CD4-positive, alpha-beta T cell (primary cell): ENCODE measurements at regions not wholly inside any gene's neighbourhood (a gene's known extent, or its start where the extent isn't known, plus 50 kb on each side); places are given as distances from the start of the nearest gene placed in this dataset.

Experiments
- ATAC-seq: fragments of 200-7000 bp; cut with Tn5 transposase; one replicate; pipeline ENCODE4 v1.10.0; 2022; ENCODE audit warnings: mild to moderate bottlenecking; ENCODE audit not compliant: poor library complexity
- CTCF ChIA-PET: fragments of 350-600 bp; sonication (Branson Sonifier 250); formaldehyde crosslinking; loops from one replicate; lab custom pipeline; 2021; ENCODE audit warnings: antibody characterized with exemption, inconsistent platforms; lab: Charles Lee
- POLR2A ChIA-PET: fragments of 350-600 bp; sonication (Branson Sonifier 250); formaldehyde crosslinking; loops from one replicate; lab custom pipeline; 2021; ENCODE audit warnings: antibody characterized with exemption, inconsistent platforms; lab: Charles Lee
- DNase-seq, 14 experiments: peaks; one replicate each; pipeline ENCODE4 v3.0.0-alpha.2; 2013 to 2020; ENCODE audit warnings: mixed read lengths in 2 of 14
- H3K27ac ChIP-seq, 2 donors: one replicate each; pipeline versions ENCODE4 v1.5.1 to v1.7.0; 2013; ENCODE audit warnings: low read length in 2 of 2, low read depth in 1 of 2, mild to moderate bottlenecking in 1 of 2
- H3K27me3 ChIP-seq, 2 experiments: 1 replicate in 1 of 2; 2 replicates in 1 of 2; pipeline versions ENCODE4 v1.6.1 to v1.7.0; 2013; ENCODE audit warnings: low read length in 2 of 2, control low read depth in 1 of 2, mild to moderate bottlenecking in 1 of 2, moderate library complexity in 1 of 2; ENCODE audit not compliant: insufficient read depth in 2 of 2, control insufficient read depth in 1 of 2
- H3K36me3 ChIP-seq: one replicate; pipeline ENCODE4 v1.6.1; 2013; ENCODE audit warnings: low read length, control low read depth; ENCODE audit not compliant: insufficient read depth
- H3K4me1 ChIP-seq: one replicate; pipeline ENCODE4 v1.6.1; 2013; ENCODE audit warnings: low read length, control low read depth; ENCODE audit not compliant: insufficient read depth
- H3K4me3 ChIP-seq: one replicate; pipeline ENCODE4 v1.5.1; 2013; ENCODE audit warnings: mild to moderate bottlenecking, low read length, moderate library complexity
- H3K9me3 ChIP-seq, 2 experiments: 1 replicate in 1 of 2; 2 replicates in 1 of 2; pipeline versions ENCODE4 v1.6.1 to v1.7.0; 2013; ENCODE audit warnings: low read length in 2 of 2, mild to moderate bottlenecking in 2 of 2, control low read depth in 1 of 2, moderate library complexity in 1 of 2; ENCODE audit not compliant: control insufficient read depth in 1 of 2, insufficient read depth in 1 of 2
- H3K27ac Mint-ChIP-seq: one replicate; pipeline ENCODE4 v1.8.0; 2020; ENCODE audit warnings: mixed read lengths
- H3K27me3 Mint-ChIP-seq: one replicate; pipeline ENCODE4 v1.8.0; 2021; ENCODE audit warnings: mixed read lengths
- H3K36me3 Mint-ChIP-seq: one replicate; pipeline ENCODE4 v1.8.0; 2021; ENCODE audit warnings: low read depth, mixed read lengths
- H3K4me1 Mint-ChIP-seq: one replicate; pipeline ENCODE4 v1.8.0; 2021; ENCODE audit warnings: low read depth, mixed read lengths
- H3K4me3 Mint-ChIP-seq: one replicate; pipeline ENCODE4 v1.8.0; 2020; ENCODE audit warnings: mild to moderate bottlenecking, mixed read lengths
- H3K9me3 Mint-ChIP-seq: one replicate; pipeline ENCODE4 v1.8.0; 2020; ENCODE audit warnings: mixed read lengths
- intact Hi-C, 2 experiments: fragments of 100-400 bp; cut with DNase I in 1 of 2; cut with micrococcal nuclease in 1 of 2; formaldehyde crosslinking; loops; one replicate each; pipeline versions ENCODE4 v1.15.1 to v1.9.0; 2023 to 2025; cut with DNase I, micrococcal nuclease
- TF ChIP-seq, protein P1 (sequence below): fragments of 200-600 bp; IDR thresholded peaks from one replicate; pipeline ENCODE4 v1.8.0; 2022; ENCODE audit warnings: antibody characterized with exemption, mild to moderate bottlenecking

DNA sequence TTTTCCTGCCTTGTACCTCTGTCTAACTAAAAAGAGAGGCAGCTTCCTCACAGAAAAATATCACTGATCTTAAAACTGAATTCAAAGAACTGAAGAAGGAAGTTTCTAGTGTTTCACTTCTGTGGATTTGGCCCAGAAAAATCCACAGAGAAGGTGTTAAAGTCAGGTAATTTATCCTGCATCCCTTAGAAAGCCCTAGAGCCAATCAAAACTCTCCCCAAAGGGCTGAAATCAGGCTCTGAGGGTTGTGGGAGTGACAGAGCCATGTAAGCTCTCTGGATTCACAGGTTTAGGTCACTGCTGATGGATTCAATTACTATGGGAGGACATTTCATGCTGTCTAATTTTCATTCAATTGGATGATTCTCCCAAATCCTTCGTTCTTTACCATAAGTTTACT lies 152.3 kb downstream of the OR2B2 start:
- ChIA-PET CTCF (interaction anchor here (0.9 to 3.0 kb wide), 3 partner anchors 8 to 22 kb away, joined by 4 to 14 read pairs (median 7); no protein-coding TSS in a partner anchor), POLR2A (interaction anchor here (0.6 kb wide), 2 partner anchors 494 to 1078 kb away, joined by 3 read pairs; no protein-coding TSS in a partner anchor)
- no peak for ATAC-seq
- Mint-ChIP-seq H3K27me3 (no peaks in the 10 kb centered on the region), H3K9me3 (no peaks in the 10 kb centered on the region), H3K4me1 (peaks cover 40% of the 10 kb centered on the region), H3K36me3 (peaks cover 9% of the 10 kb centered on the region), H3K27ac (no peak overlapping the region), H3K4me3 (peak overlapping the region; percentile 94)
- DNase-seq: no peak
- TF ChIP-seq, protein P1, sequence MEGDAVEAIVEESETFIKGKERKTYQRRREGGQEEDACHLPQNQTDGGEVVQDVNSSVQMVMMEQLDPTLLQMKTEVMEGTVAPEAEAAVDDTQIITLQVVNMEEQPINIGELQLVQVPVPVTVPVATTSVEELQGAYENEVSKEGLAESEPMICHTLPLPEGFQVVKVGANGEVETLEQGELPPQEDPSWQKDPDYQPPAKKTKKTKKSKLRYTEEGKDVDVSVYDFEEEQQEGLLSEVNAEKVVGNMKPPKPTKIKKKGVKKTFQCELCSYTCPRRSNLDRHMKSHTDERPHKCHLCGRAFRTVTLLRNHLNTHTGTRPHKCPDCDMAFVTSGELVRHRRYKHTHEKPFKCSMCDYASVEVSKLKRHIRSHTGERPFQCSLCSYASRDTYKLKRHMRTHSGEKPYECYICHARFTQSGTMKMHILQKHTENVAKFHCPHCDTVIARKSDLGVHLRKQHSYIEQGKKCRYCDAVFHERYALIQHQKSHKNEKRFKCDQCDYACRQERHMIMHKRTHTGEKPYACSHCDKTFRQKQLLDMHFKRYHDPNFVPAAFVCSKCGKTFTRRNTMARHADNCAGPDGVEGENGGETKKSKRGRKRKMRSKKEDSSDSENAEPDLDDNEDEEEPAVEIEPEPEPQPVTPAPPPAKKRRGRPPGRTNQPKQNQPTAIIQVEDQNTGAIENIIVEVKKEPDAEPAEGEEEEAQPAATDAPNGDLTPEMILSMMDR: no peak
- intact Hi-C loops: loop anchor here in 1 of 2 experiments (5.0 to 10.0 kb wide), 4 partner anchors 45 to 687 kb away; a partner anchor contains a TSS
- Histone ChIP-seq H3K27me3 (no peaks in the 10 kb centered on the region), H3K9me3 (no peaks in the 10 kb centered on the region), H3K4me1 (peaks cover 14% of the 10 kb centered on the region), H3K36me3 (no peaks in the 10 kb centered on the region), H3K4me3 (no peak overlapping the region), H3K27ac (no peak overlapping the region)

DNA sequence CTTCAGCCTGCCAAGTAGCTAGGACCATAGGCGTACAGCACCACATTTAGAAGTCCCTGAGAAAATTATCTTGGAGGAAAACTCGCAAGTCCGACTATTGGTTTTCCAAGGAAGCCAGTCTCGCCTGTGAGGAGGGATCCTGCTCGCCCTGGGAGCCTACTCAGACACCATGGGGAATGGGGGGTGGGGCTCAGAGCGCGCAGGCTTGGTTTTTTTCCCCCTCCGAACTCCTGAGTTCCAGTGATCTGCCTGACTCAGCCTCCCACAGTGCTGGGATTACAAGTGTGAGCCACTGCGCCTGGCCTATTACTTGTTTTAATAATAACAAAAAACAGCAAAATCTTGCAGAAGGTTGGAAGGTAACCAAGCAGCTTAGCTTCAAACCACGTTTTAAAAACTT lies 153.7 kb downstream of the OR2B2 start:
- intact Hi-C loops: loop anchor here in 1 of 2 experiments (5.0 to 10.0 kb wide), 3 partner anchors 46 to 689 kb away; a partner anchor contains a TSS
- Histone ChIP-seq H3K9me3 (no peaks in the 10 kb centered on the region), H3K27me3 (no peaks in the 10 kb centered on the region), H3K4me1 (peaks cover 18% of the 10 kb centered on the region), H3K36me3 (no peaks in the 10 kb centered on the region), H3K27ac (no peak overlapping the region), H3K4me3 (no peak overlapping the region)
- Mint-ChIP-seq H3K27me3 (no peaks in the 10 kb centered on the region), H3K27ac (peak overlapping the region; percentile 86), H3K4me1 (peaks cover 50% of the 10 kb centered on the region), H3K4me3 (peak overlapping the region; percentile 88), H3K9me3 (no peaks in the 10 kb centered on the region), H3K36me3 (peaks cover 13% of the 10 kb centered on the region)
- no peak for ATAC-seq
- POLR2A ChIA-PET: interaction anchor here (1.2 kb wide), 1 partner anchor 107 kb away, joined by 4 read pairs; a partner anchor contains a TSS
- DNase-seq: no peak
- TF ChIP-seq, protein P1: no peak
- CTCF ChIA-PET: interaction anchor here (3.0 kb wide), 1 partner anchor 14 kb away, joined by 14 read pairs; no protein-coding TSS in a partner anchor

DNA sequence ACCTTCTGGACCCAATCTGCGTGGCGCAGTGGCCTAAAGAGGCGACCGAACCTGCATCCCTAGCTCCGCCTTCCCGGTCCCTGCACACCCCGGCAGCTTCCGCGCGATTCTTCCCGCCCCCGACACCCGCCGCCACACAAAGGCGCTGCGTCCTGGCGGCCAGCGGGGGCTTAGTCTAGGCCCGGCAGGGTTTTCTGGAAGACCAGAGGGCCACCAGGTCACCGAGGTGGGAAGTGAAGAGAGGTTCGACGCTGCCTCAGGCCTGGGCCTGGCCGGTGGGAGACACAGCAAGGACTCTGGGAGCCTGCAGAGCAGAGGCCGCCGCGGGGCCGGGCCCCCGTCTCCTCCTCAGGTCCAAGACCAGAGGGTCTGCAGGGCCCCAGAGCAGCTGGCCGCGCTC lies 154.9 kb downstream of the OR2B2 start:
- no peaks in the 10 kb centered on the region for H3K9me3 ChIP-seq
- POLR2A ChIA-PET: interaction anchor here (0.5 to 2.5 kb wide), 12 partner anchors 9 to 1654 kb away, joined by 3 to 24 read pairs (median 6); a partner anchor contains a TSS
- CTCF ChIA-PET: interaction anchor here (0.8 to 2.9 kb wide), 5 partner anchors 15 to 548 kb away, joined by 3 to 11 read pairs (median 4); no protein-coding TSS in a partner anchor
- peak overlapping the region; percentile 88 for H3K4me3 Mint-ChIP-seq
- peaks cover 57% of the 10 kb centered on the region for H3K4me1 Mint-ChIP-seq
- no peaks in the 10 kb centered on the region for H3K9me3 Mint-ChIP-seq
- peak overlapping the region; percentile 70 for H3K4me3 ChIP-seq
- peak overlapping the region; percentile 86 for H3K27ac Mint-ChIP-seq
- peaks cover 18% of the 10 kb centered on the region for H3K4me1 ChIP-seq
- DNase-seq (peak; percentile 15 to 74 (median 48)), ATAC-seq (peak; percentile 13)
- no peaks in the 10 kb centered on the region for H3K27me3 ChIP-seq
- intact Hi-C loops: loop anchor here in 1 of 2 experiments (5.0 to 10.0 kb wide), 3 partner anchors 47 to 690 kb away; a partner anchor contains a TSS
- no peak overlapping the region for H3K27ac ChIP-seq
- H3K36me3 Mint-ChIP-seq: peaks cover 19% of the 10 kb centered on the region
- TF ChIP-seq, protein P1: no peak
- peaks cover 9% of the 10 kb centered on the region for H3K27me3 Mint-ChIP-seq
- H3K36me3 ChIP-seq: no peaks in the 10 kb centered on the region
